Left ventricle myocardium inferior (tissue), 1 donor: ENCODE measurements at regions not wholly inside any gene's neighbourhood (a gene's known extent, or its start where the extent isn't known, plus 50 kb on each side); places are given as distances from the start of the nearest gene placed in this dataset.

ENCODE experiments used
- DNase-seq: peaks from one replicate; pipeline ENCODE4 v3.0.0-alpha.2; 2020
- H3K27ac ChIP-seq: fragments of 200-600 bp; replicated peaks from 2 replicates; pipeline ENCODE4 v1.8.0; 2021
- H3K27me3 ChIP-seq: fragments of 200-600 bp; 2 replicates; pipeline ENCODE4 v1.8.0; 2021; ENCODE audit warnings: low read depth
- H3K36me3 ChIP-seq: fragments of 200-600 bp; 2 replicates; pipeline ENCODE4 v1.8.0; 2021
- H3K4me1 ChIP-seq: fragments of 200-600 bp; 2 replicates; pipeline ENCODE4 v1.8.0; 2021
- H3K4me3 ChIP-seq: fragments of 200-600 bp; 2 replicates; pipeline ENCODE4 v1.8.0; 2021; ENCODE audit warnings: mild to moderate bottlenecking, moderate library complexity
- H3K9me3 ChIP-seq: fragments of 200-600 bp; replicated peaks from 2 replicates; pipeline ENCODE4 v1.8.0; 2021
- intact Hi-C: fragments of 100-400 bp; cut with micrococcal nuclease; formaldehyde crosslinking; loops from one replicate; pipeline ENCODE4 v1.11.0; 2022
- TF ChIP-seq, protein P1 (sequence below): fragments of 200-600 bp; IDR thresholded peaks from 2 replicates; pipeline ENCODE4 v1.8.0; 2021; ENCODE audit warnings: antibody characterized with exemption, mild to moderate bottlenecking, borderline replicate concordance
- donor health status: DM: no; HTN: yes; CAD: no; lungs with severe emphysema.

DNA sequence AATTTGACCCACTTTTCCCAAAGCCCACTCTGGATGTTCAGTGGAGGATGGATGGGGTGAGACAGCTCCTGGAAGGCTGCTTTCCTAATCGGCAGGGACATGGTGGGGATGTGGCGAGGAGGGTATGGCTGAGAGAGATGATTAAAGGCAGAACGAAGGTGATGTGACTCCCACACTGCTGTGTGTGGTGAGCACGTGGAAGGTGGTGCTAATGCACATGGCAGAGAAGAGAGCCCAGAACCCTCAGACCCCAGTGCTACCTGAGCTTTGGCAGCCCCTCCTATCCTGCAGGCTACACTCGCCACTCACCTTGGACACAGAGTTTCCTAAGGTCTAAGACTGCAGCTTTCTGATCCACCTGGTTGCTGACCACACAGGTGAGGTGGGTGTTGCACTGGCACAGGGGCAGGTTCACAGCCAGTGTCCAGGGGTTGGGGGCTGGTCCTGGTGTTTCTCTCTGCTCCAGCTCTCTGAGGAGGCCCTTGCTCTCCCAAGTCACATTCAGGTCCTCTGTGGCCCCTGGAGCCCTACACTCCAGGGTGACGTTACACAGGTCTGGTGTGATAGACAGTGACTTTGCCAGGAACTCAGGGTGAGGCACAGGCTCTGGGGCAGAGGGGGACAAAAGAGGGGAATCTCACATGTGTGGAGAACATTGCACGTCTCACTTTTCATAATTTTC, 151.4 kb upstream of the ETV3 start:
- Histone ChIP-seq H3K27ac (no peak overlapping the region), H3K4me3 (no peak overlapping the region), H3K9me3 (no peaks in the 10 kb centered on the region), H3K27me3 (peaks cover 68% of the 10 kb centered on the region), H3K4me1 (no peaks in the 10 kb centered on the region), H3K36me3 (no peaks in the 10 kb centered on the region)
- intact Hi-C loops, result no loop called here
- DNase-seq, result no peak
- TF ChIP-seq, protein P1, sequence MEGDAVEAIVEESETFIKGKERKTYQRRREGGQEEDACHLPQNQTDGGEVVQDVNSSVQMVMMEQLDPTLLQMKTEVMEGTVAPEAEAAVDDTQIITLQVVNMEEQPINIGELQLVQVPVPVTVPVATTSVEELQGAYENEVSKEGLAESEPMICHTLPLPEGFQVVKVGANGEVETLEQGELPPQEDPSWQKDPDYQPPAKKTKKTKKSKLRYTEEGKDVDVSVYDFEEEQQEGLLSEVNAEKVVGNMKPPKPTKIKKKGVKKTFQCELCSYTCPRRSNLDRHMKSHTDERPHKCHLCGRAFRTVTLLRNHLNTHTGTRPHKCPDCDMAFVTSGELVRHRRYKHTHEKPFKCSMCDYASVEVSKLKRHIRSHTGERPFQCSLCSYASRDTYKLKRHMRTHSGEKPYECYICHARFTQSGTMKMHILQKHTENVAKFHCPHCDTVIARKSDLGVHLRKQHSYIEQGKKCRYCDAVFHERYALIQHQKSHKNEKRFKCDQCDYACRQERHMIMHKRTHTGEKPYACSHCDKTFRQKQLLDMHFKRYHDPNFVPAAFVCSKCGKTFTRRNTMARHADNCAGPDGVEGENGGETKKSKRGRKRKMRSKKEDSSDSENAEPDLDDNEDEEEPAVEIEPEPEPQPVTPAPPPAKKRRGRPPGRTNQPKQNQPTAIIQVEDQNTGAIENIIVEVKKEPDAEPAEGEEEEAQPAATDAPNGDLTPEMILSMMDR, result no peak

DNA sequence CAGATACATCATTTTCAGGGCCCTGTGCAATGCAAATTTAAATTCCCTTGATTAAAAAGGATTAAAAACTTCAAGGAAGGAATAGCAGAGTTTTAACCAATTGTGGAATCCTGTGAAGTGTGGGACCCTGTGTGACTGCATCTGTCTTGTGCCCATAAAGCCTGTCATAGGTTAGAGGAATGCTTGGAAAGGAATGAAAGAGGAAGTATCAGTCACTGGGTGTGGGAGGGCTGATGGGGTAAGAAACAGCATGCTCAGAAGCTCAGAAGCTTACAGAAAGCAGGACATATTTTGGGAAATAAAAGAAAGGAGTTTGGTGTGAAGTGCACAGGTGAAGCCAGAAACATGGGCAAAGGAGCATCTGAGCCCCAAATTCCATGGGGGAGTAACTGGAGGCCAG, 150.8 kb upstream of the ETV3 start:
- Histone ChIP-seq H3K4me1 (no peaks in the 10 kb centered on the region), H3K27ac (no peak overlapping the region), H3K27me3 (peaks cover 69% of the 10 kb centered on the region), H3K4me3 (no peak overlapping the region), H3K9me3 (no peaks in the 10 kb centered on the region), H3K36me3 (no peaks in the 10 kb centered on the region)
- DNase-seq, result no peak
- intact Hi-C loops, result no loop called here
- TF ChIP-seq, protein P1, result no peak

DNA sequence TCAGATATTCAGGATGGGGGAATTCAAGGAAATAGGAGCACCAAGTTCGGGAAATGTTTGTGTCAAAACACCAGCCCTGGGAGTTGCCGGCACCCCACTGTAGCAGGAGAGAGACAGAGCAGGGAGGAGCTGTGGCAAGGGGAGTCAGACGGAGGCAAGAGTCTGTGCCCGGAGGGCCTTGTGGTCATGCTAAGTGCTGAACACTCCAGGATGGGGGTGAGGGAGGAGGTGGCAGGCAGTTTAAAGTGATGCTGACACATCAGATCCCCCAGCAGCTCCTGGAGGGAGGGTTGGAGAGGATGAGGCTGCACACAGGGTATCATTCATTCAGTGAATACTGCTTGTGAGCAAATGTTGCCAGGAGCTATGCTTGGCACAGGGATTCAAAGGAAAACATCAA, 150.3 kb upstream of the ETV3 start:
- no peaks in the 10 kb centered on the region for H3K36me3 ChIP-seq
- TF ChIP-seq, protein P1, result no peak
- H3K27ac ChIP-seq, result no peak overlapping the region
- intact Hi-C loops, result no loop called here
- DNase-seq, result no peak
- peaks cover 68% of the 10 kb centered on the region for H3K27me3 ChIP-seq
- H3K9me3 ChIP-seq, result no peaks in the 10 kb centered on the region
- no peak overlapping the region for H3K4me3 ChIP-seq
- H3K4me1 ChIP-seq, result no peaks in the 10 kb centered on the region

DNA sequence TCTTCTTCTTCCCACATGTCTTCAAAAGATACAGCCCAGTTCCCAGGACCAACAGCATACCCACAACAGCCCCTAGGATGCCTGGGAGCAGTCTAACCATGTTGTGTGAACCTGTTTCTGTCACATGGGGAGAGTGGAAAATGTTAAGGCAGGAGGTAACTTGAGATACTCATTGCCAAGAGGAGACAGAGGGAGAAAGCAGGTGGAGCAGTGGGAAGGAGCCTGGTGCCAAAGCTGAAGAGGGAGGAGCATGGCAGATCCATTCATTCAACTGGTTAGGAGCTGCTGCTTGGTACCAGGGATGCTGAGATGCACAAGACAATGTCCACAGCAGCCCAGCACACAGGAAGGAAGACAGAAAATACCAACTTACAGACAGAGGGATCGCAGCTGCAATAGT, 149.8 kb upstream of the ETV3 start:
- H3K36me3 ChIP-seq, result no peaks in the 10 kb centered on the region
- intact Hi-C loops, result no loop called here
- TF ChIP-seq, protein P1, result no peak
- no peak overlapping the region for H3K27ac ChIP-seq
- peaks cover 70% of the 10 kb centered on the region for H3K27me3 ChIP-seq
- DNase-seq, result no peak
- H3K4me1 ChIP-seq, result no peaks in the 10 kb centered on the region
- no peak overlapping the region for H3K4me3 ChIP-seq
- no peaks in the 10 kb centered on the region for H3K9me3 ChIP-seq

DNA sequence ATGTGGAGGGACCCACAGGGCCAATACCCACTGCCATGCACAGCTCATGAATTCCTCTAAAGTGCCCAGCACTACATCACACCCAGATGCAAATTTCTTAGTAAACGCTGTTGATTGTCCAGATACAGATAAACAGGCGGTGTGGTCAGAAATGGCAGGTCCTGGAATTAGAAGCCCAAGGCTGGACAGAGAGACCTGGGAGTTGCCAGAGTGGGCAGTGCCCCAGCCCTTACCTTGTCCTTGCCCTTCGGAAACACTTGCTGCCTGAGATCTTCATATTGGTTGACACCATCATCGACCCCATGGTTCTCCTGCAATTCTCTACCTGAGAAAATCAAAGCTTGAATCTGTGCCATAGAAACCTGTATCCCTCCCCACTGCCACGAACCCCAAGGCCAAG, 149.3 kb upstream of the ETV3 start:
- H3K9me3 ChIP-seq, result no peaks in the 10 kb centered on the region
- no peak overlapping the region for H3K27ac ChIP-seq
- TF ChIP-seq, protein P1, result no peak
- H3K36me3 ChIP-seq, result no peaks in the 10 kb centered on the region
- intact Hi-C loops, result no loop called here
- H3K4me3 ChIP-seq, result no peak overlapping the region
- H3K27me3 ChIP-seq, result peaks cover 74% of the 10 kb centered on the region
- no peaks in the 10 kb centered on the region for H3K4me1 ChIP-seq
- no peak for DNase-seq
